D721Med (cell line): ENCODE measurements at regions not wholly inside any gene's neighbourhood (a gene's known extent, or its start where the extent isn't known, plus 50 kb on each side); places are given as distances from the start of the nearest gene placed in this dataset.
"Not testable (repeated sequence)": the region's sequence is repeated elsewhere in the genome, so short reads cannot be mapped to it uniquely, and the experiment has no call there.

Experiments used
- DNase-seq: peaks from one replicate; pipeline ENCODE4 v3.0.0; 2011; ENCODE audit warnings: low spot score; ENCODE audit not compliant: insufficient read length
- FAIRE-seq: peaks from 2 replicates; lab custom pipeline; 2011; peaks lifted over from hg19 to GRCh38; lab: Jason Lieb, UNC
- CTCF ChIP-seq: IDR thresholded peaks from 2 replicates; pipeline ENCODE4 v1.5.1; 2012; ENCODE audit warnings: mild to moderate bottlenecking, control low read depth; ENCODE audit not compliant: insufficient read depth; ENCODE audit errors: missing control alignments

GRCh38 chr3:193134856-193135255 is 106.2 kb upstream of the PLAAT1 start:
- FAIRE-seq = no peak
- TF ChIP-seq CTCF = no peak
- DNase-seq = no peak

- no peak for TF ChIP-seq CTCF
- no peak for DNase-seq
- FAIRE-seq = no peak
Measured at GRCh38 chr3:193140381-193140780, 100.6 kb upstream of the PLAAT1 start.

- no peak for TF ChIP-seq CTCF
- FAIRE-seq (no peak), DNase-seq (no peak)
Measured at GRCh38 chr3:193145248-193145647, 95.8 kb upstream of the PLAAT1 start.

GRCh38 chr3:193148688-193149473 is 92.1 kb upstream of the PLAAT1 start:
- no peak for TF ChIP-seq CTCF

GRCh38 chr3:193149998-193150397 is 91.0 kb upstream of the PLAAT1 start:
- no peak for TF ChIP-seq CTCF
- DNase-seq = no peak
- no peak for FAIRE-seq

More at GRCh38 chr3:193148688-193149473, 92.1 kb upstream of the PLAAT1 start:
- FAIRE-seq = no peak
- no peak for DNase-seq

- DNase-seq, FAIRE-seq: not testable (repeated sequence)
Measured at GRCh38 chr3:193155044-193155781, 85.8 kb upstream of the PLAAT1 start.

GRCh38 chr3:193157051-193157450 is 84.0 kb upstream of the PLAAT1 start:
- DNase-seq (no peak), FAIRE-seq (no peak)
- no peak for TF ChIP-seq CTCF
